ENCODE measurements at regions not wholly inside any gene's neighbourhood (a gene's known extent, or its start where the extent isn't known, plus 50 kb on each side); places are given as distances from the start of the nearest gene placed in this dataset.

DNA sequence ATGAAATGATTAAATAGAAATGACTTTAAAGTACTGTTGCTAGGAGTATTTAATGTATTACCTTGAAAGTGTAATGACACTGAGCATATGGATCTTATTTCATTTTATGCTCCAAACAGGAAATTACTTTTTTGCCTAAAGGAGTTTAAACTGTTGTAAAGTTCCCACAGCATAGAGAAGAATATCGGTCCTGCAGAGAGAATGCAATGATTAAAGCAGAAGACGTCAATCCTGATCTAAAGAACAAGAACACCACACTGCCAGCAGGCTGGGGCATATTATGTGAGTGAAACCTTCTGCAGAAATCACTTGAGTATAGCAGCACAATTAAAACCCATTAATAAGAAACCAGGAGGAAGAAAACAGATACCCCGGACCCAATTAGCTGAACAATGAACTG is 72.8 kb upstream of the CAMK2D start:
- TF ChIP-seq, protein P1, sequence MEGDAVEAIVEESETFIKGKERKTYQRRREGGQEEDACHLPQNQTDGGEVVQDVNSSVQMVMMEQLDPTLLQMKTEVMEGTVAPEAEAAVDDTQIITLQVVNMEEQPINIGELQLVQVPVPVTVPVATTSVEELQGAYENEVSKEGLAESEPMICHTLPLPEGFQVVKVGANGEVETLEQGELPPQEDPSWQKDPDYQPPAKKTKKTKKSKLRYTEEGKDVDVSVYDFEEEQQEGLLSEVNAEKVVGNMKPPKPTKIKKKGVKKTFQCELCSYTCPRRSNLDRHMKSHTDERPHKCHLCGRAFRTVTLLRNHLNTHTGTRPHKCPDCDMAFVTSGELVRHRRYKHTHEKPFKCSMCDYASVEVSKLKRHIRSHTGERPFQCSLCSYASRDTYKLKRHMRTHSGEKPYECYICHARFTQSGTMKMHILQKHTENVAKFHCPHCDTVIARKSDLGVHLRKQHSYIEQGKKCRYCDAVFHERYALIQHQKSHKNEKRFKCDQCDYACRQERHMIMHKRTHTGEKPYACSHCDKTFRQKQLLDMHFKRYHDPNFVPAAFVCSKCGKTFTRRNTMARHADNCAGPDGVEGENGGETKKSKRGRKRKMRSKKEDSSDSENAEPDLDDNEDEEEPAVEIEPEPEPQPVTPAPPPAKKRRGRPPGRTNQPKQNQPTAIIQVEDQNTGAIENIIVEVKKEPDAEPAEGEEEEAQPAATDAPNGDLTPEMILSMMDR (IDR thresholded peaks at IDR 0.05; ENCODE audit: insufficient read depth, low read depth, low read length): no peak
- TF ChIP-seq EZH2 (IDR thresholded peaks at IDR 0.05; ENCODE audit: insufficient read depth, low read length): no peak
